Fibroblast of lung (primary cell): ENCODE measurements at regions not wholly inside any gene's neighbourhood (a gene's known extent, or its start where the extent isn't known, plus 50 kb on each side); places are given as distances from the start of the nearest gene placed in this dataset.

Source experiments
- EZH2 ChIP-seq: IDR thresholded peaks from 2 replicates; pipeline ENCODE4 v1.5.1; 2012; ENCODE audit warnings: low read length, control low read depth, mild to moderate bottlenecking; ENCODE audit errors: missing control alignments
- TF ChIP-seq, protein P1 (sequence below), 2 donors: IDR thresholded peaks in 1 of 2; conservative IDR thresholded peaks in 1 of 2; 1 replicate in 1 of 2; 2 replicates in 1 of 2; pipeline ENCODE4 v1.5.1; 2011 to 2012; ENCODE audit warnings: low read length in 2 of 2, control low read depth in 1 of 2, inconsistent platforms in 1 of 2, low read depth in 1 of 2, mild to moderate bottlenecking in 1 of 2

DNA sequence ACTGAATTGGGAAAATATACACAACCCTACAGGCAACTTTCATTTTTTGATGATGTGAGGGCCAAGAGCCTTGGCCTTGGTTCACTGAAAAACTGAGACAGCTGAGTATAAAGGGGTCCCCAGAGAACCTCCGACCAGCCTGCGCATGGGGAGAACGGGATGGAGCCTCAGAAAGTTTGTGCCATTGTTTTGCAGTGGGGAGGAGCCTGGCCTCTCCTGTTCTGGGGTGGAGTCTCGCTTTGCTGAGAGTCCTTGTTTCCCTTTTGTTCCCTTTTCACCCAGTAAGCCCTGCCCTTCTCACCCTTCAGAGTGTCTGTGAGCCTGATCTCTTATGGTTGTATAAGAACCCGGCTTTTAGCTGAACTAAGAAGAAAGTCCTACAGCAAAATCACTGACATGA, 193.2 kb upstream of the AKR1E2 start:
- TF ChIP-seq, protein P1, sequence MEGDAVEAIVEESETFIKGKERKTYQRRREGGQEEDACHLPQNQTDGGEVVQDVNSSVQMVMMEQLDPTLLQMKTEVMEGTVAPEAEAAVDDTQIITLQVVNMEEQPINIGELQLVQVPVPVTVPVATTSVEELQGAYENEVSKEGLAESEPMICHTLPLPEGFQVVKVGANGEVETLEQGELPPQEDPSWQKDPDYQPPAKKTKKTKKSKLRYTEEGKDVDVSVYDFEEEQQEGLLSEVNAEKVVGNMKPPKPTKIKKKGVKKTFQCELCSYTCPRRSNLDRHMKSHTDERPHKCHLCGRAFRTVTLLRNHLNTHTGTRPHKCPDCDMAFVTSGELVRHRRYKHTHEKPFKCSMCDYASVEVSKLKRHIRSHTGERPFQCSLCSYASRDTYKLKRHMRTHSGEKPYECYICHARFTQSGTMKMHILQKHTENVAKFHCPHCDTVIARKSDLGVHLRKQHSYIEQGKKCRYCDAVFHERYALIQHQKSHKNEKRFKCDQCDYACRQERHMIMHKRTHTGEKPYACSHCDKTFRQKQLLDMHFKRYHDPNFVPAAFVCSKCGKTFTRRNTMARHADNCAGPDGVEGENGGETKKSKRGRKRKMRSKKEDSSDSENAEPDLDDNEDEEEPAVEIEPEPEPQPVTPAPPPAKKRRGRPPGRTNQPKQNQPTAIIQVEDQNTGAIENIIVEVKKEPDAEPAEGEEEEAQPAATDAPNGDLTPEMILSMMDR (conservative IDR thresholded peaks at IDR 0.05 in 1 of 2, IDR thresholded peaks at IDR 0.05 in 1 of 2; ENCODE audit: low read depth in 1 of 2, low read length in 2 of 2) = no peak
- TF ChIP-seq EZH2 = no peak
